ENCODE measurements at regions not wholly inside any gene's neighbourhood (a gene's known extent, or its start where the extent isn't known, plus 50 kb on each side); places are given as distances from the start of the nearest gene placed in this dataset.

DNA sequence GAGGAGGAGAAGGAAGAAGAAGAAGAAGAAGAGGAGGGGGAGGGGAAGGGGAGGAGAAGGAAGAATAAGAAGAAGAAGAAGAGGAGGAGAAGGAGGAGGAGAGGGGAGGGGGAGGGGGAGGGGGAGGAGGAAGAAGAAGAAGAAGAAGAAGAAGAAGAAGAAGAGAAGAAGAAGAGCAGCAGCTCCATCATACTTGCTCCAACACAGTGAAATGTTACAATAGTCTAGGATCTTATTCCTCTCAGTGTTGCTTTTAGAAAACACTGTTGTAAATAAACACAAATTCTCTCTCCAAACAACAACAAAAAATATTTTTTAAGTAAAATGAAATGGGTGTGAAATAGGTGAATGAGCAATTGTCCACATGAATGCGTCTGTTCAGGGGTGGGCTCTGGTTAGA, 126.6 kb upstream of the KCNJ16 start:
- Mint-ChIP-seq H3K9me3 (peaks cover 5% of the 10 kb centered on the region), H3K4me3 (no peak overlapping the region), H3K36me3 (ENCODE audit: low read depth) (no peaks in the 10 kb centered on the region), H3K4me1 (ENCODE audit: low read depth) (no peaks in the 10 kb centered on the region), H3K27ac (no peak overlapping the region), H3K27me3 (ENCODE audit: low read depth) (no peaks in the 10 kb centered on the region)

DNA sequence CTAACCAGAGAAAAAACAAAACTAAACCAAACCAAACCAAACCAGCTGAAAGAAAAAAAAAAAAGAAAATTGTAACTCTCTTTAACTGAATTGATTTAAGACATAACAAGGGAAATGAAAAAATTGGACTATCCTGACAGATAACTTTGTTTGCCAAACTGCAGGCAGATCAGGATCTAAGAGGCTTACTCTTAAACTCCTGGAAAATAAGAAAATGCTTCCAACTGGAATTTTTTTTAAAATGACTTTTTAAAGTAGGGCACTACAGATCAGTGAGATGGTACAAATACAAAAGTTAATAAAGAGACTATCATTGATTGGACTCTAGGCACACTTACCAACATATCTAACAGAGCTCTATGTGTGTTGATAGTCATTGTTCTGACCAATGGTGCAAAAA, 125.5 kb upstream of the KCNJ16 start:
- Mint-ChIP-seq H3K4me3 (no peak overlapping the region), H3K4me1 (ENCODE audit: low read depth) (no peaks in the 10 kb centered on the region), H3K27ac (no peak overlapping the region), H3K9me3 (peaks cover 5% of the 10 kb centered on the region), H3K36me3 (ENCODE audit: low read depth) (no peaks in the 10 kb centered on the region), H3K27me3 (ENCODE audit: low read depth) (no peaks in the 10 kb centered on the region)

DNA sequence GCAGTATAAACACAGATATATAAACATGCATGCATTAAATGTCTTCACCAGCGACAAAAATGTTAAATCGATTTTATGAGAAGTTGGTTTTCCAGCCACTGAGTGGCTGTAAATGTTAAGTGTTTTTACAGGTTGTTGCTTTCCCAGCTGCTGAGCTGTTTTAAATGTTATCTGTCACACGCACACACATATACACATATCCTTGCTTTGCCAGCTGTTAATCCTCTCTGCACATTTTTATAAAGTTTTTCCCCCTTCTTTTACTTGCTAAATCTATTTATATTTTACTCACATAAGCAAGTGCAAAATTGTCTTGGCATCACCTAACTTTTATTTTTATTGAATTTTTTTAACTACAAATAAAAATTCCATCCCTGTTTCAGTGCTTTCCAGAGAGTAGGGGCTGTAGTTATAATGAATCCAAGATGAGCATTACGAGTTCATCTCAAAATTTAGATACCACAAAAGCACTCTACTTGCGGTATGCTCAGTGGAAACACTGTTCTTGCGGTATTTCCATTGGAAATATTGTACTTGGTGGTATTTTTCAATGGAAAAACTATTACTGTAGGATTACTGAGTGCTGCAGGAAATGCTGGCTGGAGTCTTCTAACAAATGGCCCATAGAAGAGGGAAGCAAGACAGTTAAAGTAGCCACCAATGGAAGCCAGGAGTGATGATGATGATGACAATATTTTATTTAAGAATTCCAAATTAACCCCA, 124.9 kb upstream of the KCNJ16 start:
- no peaks in the 10 kb centered on the region for H3K27me3 Mint-ChIP-seq (ENCODE audit: low read depth)
- no peak overlapping the region for H3K4me3 Mint-ChIP-seq
- H3K4me1 Mint-ChIP-seq (ENCODE audit: low read depth): no peaks in the 10 kb centered on the region
- H3K36me3 Mint-ChIP-seq (ENCODE audit: low read depth): no peaks in the 10 kb centered on the region
- H3K9me3 Mint-ChIP-seq: peaks cover 5% of the 10 kb centered on the region
- H3K27ac Mint-ChIP-seq: no peak overlapping the region

DNA sequence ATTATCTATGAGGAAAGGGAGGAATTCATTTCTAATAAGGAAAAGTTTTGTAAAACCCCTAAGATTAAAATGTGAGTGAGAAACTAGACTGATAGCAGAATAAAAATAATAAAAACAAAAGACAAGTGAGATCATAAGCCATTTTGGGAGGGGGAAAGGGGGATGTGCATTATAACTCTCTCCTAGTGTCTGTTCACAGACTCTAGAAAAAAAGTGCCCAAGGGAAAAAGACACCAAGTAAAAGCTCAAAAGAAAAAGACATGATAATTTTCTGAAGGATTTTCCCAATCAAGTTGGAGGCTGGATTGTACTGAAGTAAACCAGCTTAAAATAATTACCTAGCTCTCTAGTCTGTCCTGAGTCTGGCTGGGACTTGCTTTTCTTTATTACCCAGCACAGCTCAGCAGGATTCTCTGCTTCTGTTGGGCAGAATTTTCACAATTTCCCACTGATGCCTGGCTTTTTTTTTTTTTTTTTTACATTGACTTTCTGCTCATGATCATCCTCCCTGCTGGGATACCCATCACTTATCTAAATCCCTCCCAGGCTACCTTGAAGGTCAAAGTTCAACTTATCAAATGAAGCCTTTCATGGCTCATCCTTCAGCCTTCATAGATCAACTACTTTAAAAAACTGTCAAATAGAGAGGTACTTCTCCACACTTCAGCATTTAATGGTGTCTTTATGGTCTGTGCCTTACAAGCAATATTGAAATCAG, 124.2 kb upstream of the KCNJ16 start:
- no peaks in the 10 kb centered on the region for H3K36me3 Mint-ChIP-seq (ENCODE audit: low read depth)
- no peaks in the 10 kb centered on the region for H3K27me3 Mint-ChIP-seq (ENCODE audit: low read depth)
- no peaks in the 10 kb centered on the region for H3K4me1 Mint-ChIP-seq (ENCODE audit: low read depth)
- no peak overlapping the region for H3K27ac Mint-ChIP-seq
- H3K4me3 Mint-ChIP-seq: no peak overlapping the region
- peaks cover 5% of the 10 kb centered on the region for H3K9me3 Mint-ChIP-seq

DNA sequence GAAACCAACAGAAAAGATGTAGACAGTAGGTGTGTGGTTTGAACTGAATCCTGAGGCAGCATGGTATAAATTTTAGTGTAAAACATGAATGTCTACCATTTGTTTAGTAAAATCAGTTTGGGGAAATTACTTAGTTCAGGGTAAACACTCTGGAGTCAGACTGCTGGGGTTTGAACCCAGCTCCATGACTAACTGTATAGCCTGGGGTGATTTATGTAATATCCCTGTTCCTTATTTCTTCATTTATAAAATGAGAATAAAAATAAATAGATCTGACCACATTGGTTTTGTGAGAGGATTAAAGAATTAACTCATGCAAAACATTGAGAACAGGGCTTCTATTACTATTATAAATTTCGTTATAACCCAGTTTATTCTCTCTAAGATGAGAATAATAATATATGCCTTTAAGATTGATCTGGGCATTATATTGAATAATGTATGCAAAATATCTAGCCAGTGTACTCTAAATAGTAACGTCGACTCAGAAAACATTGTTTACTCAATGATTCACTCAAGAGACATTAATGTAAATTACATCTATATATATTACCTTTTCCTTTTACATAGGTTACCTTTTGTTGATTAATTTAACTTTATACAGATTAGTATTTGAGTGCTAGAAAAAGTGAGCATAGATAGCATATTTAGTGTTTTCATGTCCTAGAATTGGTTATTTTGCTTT, 120.6 kb upstream of the KCNJ16 start:
- Mint-ChIP-seq H3K4me3 (no peak overlapping the region), H3K36me3 (ENCODE audit: low read depth) (no peaks in the 10 kb centered on the region), H3K4me1 (ENCODE audit: low read depth) (no peaks in the 10 kb centered on the region), H3K9me3 (peaks cover 5% of the 10 kb centered on the region), H3K27ac (no peak overlapping the region), H3K27me3 (ENCODE audit: low read depth) (no peaks in the 10 kb centered on the region)

DNA sequence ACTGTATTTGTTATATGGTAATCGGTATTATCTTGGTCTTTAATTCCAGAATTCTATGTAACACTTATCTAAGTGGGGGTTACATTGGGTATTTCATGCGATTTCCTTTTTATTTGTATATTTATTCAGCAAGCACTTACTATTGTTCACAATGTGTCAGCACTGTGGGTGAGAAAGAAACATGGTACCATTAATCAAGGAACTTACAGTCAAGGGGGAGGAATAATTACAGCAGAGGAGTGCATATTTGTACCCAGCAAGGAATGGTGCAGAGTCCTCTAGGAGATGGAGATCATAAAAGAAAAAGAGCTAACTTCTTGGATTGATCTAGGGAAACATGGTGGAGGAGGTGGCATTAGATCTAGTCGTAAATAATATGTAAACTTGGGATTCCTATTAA, 117.0 kb upstream of the KCNJ16 start:
- H3K4me1 Mint-ChIP-seq (ENCODE audit: low read depth): no peaks in the 10 kb centered on the region
- no peaks in the 10 kb centered on the region for H3K36me3 Mint-ChIP-seq (ENCODE audit: low read depth)
- no peak overlapping the region for H3K4me3 Mint-ChIP-seq
- H3K27me3 Mint-ChIP-seq (ENCODE audit: low read depth): no peaks in the 10 kb centered on the region
- H3K9me3 Mint-ChIP-seq: no peaks in the 10 kb centered on the region
- H3K27ac Mint-ChIP-seq: no peak overlapping the region

DNA sequence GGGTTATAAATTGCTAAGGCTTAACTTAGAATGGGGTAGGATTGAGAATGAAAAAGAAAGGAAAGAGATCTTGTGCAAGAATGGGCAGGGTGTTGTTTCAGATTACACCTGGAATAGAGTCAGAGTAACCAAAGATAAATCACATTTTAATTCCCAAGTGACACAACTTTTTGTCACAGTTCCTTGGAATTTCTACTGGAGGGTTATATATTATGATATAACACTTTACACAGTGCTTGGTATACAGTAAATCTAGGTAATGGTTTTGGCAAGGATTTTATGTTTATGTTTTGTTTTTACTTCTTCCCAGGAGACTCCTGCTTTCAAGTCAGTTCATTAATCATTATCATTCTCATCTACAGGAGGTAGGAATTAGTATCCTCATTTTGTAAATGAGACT, 115.7 kb upstream of the KCNJ16 start:
- H3K27ac Mint-ChIP-seq: no peak overlapping the region
- no peak overlapping the region for H3K4me3 Mint-ChIP-seq
- H3K9me3 Mint-ChIP-seq: no peaks in the 10 kb centered on the region
- no peaks in the 10 kb centered on the region for H3K4me1 Mint-ChIP-seq (ENCODE audit: low read depth)
- no peaks in the 10 kb centered on the region for H3K36me3 Mint-ChIP-seq (ENCODE audit: low read depth)
- no peaks in the 10 kb centered on the region for H3K27me3 Mint-ChIP-seq (ENCODE audit: low read depth)

DNA sequence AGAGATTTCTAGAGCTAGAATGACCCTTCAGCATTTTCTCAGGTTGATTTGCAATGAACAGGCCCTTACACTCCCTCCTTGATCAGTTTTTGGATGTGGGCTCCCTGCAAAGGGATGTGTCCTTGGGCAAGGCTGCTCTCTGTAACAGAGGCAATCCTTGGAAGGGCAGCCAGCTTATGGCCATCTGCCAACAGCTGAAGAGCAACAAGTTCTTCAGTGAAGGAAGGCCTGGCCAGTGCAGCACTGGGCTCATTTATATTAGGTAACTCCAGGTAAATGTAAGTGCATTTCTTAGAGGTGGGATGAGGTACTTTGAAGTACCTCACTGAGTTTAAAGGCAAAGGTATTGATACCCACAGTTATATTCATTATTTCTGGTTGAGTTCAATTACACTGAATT, 114.3 kb upstream of the KCNJ16 start:
- no peaks in the 10 kb centered on the region for H3K4me1 Mint-ChIP-seq (ENCODE audit: low read depth)
- no peaks in the 10 kb centered on the region for H3K9me3 Mint-ChIP-seq
- no peaks in the 10 kb centered on the region for H3K36me3 Mint-ChIP-seq (ENCODE audit: low read depth)

DNA sequence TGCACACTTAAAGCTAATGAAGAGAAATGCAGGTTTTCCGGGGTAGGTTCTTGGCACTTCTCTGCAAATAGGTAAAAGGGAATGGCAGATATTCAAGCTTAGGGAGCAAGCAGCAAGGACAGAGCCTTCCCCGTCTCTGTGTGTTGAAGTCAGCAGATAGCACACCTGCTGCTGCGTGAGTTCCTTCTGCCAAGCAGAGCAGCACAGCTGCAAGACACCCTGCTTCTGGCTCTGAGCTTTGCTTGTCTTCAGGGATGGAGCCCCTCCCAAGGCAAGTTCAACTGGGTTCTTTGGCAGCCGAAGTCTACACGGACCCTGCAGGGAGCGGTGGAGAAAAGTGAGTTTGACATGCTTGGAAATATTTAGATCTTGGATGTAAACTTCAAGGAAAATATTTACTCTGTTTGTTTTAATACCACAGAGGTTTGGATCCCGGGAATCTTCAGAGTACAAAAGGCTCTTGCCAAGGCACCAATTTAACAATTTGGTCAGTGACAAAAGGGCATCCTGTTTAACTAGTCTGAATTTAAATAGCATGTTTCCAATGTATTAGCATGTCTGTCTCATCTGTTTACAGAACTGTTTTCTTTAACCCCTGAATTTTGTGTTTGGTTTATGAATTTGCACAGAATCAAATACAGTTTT, 113.4 kb upstream of the KCNJ16 start:
- Mint-ChIP-seq H3K36me3 (ENCODE audit: low read depth) (no peaks in the 10 kb centered on the region), H3K4me3 (no peak overlapping the region), H3K27ac (no peak overlapping the region), H3K27me3 (ENCODE audit: low read depth) (no peaks in the 10 kb centered on the region), H3K4me1 (ENCODE audit: low read depth) (no peaks in the 10 kb centered on the region), H3K9me3 (no peaks in the 10 kb centered on the region)

More for the DNA sequence above, 114.3 kb upstream of the KCNJ16 start:
- Mint-ChIP-seq H3K4me3 (no peak overlapping the region), H3K27me3 (ENCODE audit: low read depth) (no peaks in the 10 kb centered on the region), H3K27ac (no peak overlapping the region)

DNA sequence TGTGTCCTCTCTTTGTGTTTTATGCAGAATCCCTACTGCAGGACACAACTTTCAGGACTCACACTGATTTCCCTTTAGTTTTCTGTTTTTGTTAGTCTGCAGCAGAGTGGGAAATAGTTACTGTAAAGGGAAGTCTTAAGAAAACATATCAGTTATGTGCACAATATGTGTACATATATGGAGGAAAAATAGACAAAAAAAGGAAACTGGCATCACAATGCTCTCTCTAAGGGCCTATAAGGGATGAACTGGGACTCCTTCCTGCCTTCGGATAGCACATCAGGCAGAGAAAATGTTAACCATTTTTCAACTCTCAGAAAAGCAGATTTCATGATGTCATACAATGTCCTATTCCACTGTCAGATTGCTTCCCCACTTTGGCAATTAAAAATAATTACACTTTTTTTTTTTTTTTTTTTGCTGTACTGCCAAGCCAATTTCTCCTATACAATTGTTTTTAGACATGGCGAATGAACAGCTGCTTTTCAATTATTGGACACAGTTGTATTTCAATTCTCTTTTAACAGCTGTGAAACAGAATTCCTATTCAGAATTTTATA, 112.5 kb upstream of the KCNJ16 start:
- no peaks in the 10 kb centered on the region for H3K27me3 Mint-ChIP-seq (ENCODE audit: low read depth)
- H3K36me3 Mint-ChIP-seq (ENCODE audit: low read depth): no peaks in the 10 kb centered on the region
- no peak overlapping the region for H3K4me3 Mint-ChIP-seq
- no peak overlapping the region for H3K27ac Mint-ChIP-seq
- H3K9me3 Mint-ChIP-seq: peaks cover 5% of the 10 kb centered on the region
- H3K4me1 Mint-ChIP-seq (ENCODE audit: low read depth): no peaks in the 10 kb centered on the region

DNA sequence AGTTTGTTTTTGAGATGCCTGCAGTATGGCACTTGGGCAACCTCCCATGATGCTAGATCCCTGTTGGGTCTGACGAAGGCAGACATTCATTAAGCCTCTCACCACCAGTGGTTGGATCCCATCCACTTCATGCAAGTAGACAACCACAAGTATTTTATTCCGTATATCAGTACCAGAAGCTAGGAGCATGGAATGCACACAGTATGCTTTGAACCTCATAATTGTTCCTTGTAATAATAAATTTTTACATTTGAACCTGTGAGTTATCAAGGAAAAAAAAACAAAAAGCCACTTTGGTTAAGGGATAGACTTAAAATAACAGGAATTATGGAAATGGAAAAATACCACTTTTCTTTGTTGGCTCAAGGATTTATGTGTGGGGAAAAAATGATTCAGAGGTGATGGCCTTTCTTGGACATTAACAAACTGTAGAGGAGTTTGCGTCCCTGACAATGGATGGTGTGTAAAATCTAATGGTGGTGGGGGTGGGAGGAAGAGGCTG, 107.1 kb upstream of the KCNJ16 start:
- Mint-ChIP-seq H3K27ac (no peak overlapping the region), H3K27me3 (ENCODE audit: low read depth) (no peaks in the 10 kb centered on the region), H3K9me3 (peaks cover 5% of the 10 kb centered on the region), H3K36me3 (ENCODE audit: low read depth) (no peaks in the 10 kb centered on the region), H3K4me1 (ENCODE audit: low read depth) (no peaks in the 10 kb centered on the region), H3K4me3 (no peak overlapping the region)

DNA sequence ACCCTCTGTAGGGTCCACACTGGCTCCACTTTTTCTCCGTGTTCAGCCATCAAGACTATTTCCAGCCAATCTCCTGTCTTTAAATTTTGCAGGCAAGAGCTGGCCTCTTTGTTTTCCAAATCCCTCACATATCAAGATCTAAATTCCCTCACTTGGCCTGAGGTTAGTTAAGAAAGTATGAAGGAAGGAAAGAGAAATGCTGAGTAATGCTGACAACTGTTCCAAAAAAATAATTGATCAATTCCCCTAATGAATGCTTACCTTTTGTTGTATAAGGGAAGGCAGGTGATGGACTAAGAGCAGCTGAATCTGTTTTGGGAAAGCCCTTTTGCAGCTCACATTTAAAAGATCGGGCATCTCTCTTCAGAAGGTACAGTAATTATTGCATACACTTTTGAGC, 105.1 kb upstream of the KCNJ16 start:
- Mint-ChIP-seq H3K9me3 (peaks cover 5% of the 10 kb centered on the region), H3K27ac (no peak overlapping the region), H3K4me1 (ENCODE audit: low read depth) (no peaks in the 10 kb centered on the region), H3K27me3 (ENCODE audit: low read depth) (no peaks in the 10 kb centered on the region), H3K36me3 (ENCODE audit: low read depth) (no peaks in the 10 kb centered on the region), H3K4me3 (no peak overlapping the region)

DNA sequence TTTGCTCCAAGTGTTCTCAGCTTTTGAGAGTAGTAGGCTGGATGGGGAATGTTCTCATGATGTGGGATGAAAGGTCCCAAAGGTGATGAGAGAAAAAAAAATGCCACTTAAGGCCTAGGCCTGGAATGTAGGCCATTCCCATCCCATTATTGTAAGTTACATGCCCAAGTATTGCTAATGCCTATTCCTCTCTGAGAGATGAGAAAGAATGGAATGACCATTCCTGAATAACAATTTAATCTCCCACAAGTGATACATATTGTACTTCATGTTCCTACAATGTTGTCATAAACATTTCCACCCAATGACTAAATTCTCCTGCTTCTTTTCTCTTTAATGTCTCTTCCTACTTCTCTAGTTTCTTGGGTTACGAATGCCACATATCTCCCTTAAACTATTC, 102.8 kb upstream of the KCNJ16 start:
- Mint-ChIP-seq H3K27ac (no peak overlapping the region), H3K4me1 (ENCODE audit: low read depth) (no peaks in the 10 kb centered on the region), H3K27me3 (ENCODE audit: low read depth) (no peaks in the 10 kb centered on the region), H3K9me3 (no peaks in the 10 kb centered on the region), H3K36me3 (ENCODE audit: low read depth) (no peaks in the 10 kb centered on the region), H3K4me3 (no peak overlapping the region)

DNA sequence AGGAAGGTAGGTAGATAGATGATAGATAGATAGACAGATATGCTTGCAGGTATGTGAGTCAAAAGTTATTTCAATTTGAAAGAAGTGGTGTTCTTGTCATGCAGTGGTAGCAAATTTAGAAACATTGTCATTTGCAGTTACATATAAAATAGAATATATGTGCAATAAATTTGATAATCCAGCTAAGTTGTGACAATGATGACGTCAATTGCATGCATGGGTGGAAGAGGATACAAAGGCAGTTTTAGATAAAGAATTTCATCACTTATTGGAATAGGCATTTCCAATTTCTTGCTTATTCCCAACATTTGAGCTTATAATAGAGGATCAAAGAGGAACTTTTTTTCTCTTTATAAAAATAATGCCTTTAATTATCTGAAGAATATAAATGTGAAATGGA, 99.2 kb upstream of the KCNJ16 start:
- Mint-ChIP-seq H3K27ac (no peak overlapping the region), H3K4me3 (no peak overlapping the region), H3K4me1 (ENCODE audit: low read depth) (no peaks in the 10 kb centered on the region), H3K9me3 (no peaks in the 10 kb centered on the region), H3K27me3 (ENCODE audit: low read depth) (no peaks in the 10 kb centered on the region), H3K36me3 (ENCODE audit: low read depth) (no peaks in the 10 kb centered on the region)

Data from T-helper 1 cell treated with Interleukin-12 subunit alpha and Interleukin-12 subunit beta and Interleukin-4 antibody, amounts not matched to agents 30 μg/mL and 1 μg/mL, for 36 hours (primary cell).